Spleen (tissue), 11 donors: ENCODE measurements at regions not wholly inside any gene's neighbourhood (a gene's known extent, or its start where the extent isn't known, plus 50 kb on each side); places are given as distances from the start of the nearest gene placed in this dataset.

Experiments
- DNase-seq: peaks from one replicate; pipeline ENCODE4 v3.0.0-alpha.2; 2020
- H3K27ac ChIP-seq, 8 donors: fragments of 200-600 bp; sonication (generic) in 7 of 8; 1 replicate in 4 of 8; 2 replicates in 4 of 8; pipeline versions ENCODE4 v1.5.0 to v1.8.0; 2016 to 2021; ENCODE audit warnings: inconsistent platforms in 4 of 8, mild to moderate bottlenecking in 4 of 8, moderate library complexity in 1 of 8
- H3K27me3 ChIP-seq, 7 donors: fragments of 200-600 bp; sonication (generic) in 6 of 7; replicated peaks in 1 of 7; 1 replicate in 4 of 7; 2 replicates in 3 of 7; pipeline versions ENCODE4 v1.5.0 to v1.8.0; 2016 to 2021; ENCODE audit warnings: inconsistent platforms in 3 of 7, mild to moderate bottlenecking in 1 of 7
- H3K36me3 ChIP-seq, 6 donors: fragments of 200-600 bp; sonication (generic) in 5 of 6; 1 replicate in 4 of 6; 2 replicates in 2 of 6; pipeline versions ENCODE4 v1.5.0 to v1.8.0; 2016 to 2021; ENCODE audit warnings: inconsistent platforms in 2 of 6
- H3K4me1 ChIP-seq, 6 donors: fragments of 200-600 bp; sonication (generic) in 5 of 6; 1 replicate in 3 of 6; 2 replicates in 3 of 6; pipeline versions ENCODE4 v1.5.0 to v1.8.0; 2016 to 2021; ENCODE audit warnings: inconsistent platforms in 3 of 6
- H3K4me3 ChIP-seq, 8 donors: fragments of 200-600 bp; sonication (generic) in 7 of 8; 1 replicate in 4 of 8; 2 replicates in 4 of 8; pipeline versions ENCODE4 v1.5.0 to v1.8.0; 2016 to 2021; ENCODE audit warnings: inconsistent platforms in 4 of 8, mild to moderate bottlenecking in 4 of 8, moderate library complexity in 2 of 8
- H3K9me3 ChIP-seq, 8 donors: fragments of 200-600 bp; sonication (generic) in 7 of 8; 1 replicate in 4 of 8; 2 replicates in 4 of 8; pipeline versions ENCODE4 v1.5.0 to v1.8.0; 2016 to 2021; ENCODE audit warnings: inconsistent platforms in 4 of 8
- POLR2A ChIP-seq, 3 donors: fragments of 450-650 bp; IDR thresholded peaks; one replicate each; pipeline ENCODE4 v1.5.1; 2017; ENCODE audit warnings: antibody characterized with exemption in 3 of 3, mild to moderate bottlenecking in 1 of 3
- POLR2AphosphoS5 ChIP-seq, 3 donors: sonication (generic); formaldehyde crosslinking; IDR thresholded peaks; one replicate each; pipeline ENCODE4 v1.5.1; 2017; ENCODE audit warnings: antibody characterized with exemption in 3 of 3
- WGBS, 5 donors: extraction: QIAGEN DNeasy Blood & Tissue Kit in 3 of 5; methylation state at CpG; one replicate each; pipeline versions ENCODE4 v1.1.5 to v1.1.7; 2013 to 2018; 5-methylcytosine and 5-hydroxymethylcytosine counted together
- intact Hi-C: fragments of 100-400 bp; cut with DNase I; formaldehyde crosslinking; loops from one replicate; pipeline ENCODE4 v1.15.0; 2023; ENCODE audit warnings: low total_unique reads
- TF ChIP-seq, protein P1 (sequence below), 11 experiments: fragments of 200-600 bp in 7 of 11; fragments of 450-650 bp in 4 of 11; sonication (generic) in 4 of 11; IDR thresholded peaks in 8 of 11; conservative IDR thresholded peaks in 3 of 11; 1 replicate in 7 of 11; 2 replicates in 4 of 11; pipeline versions ENCODE4 v1.4.0 to v1.8.0; 2016 to 2021; ENCODE audit warnings: antibody characterized with exemption in 11 of 11, inconsistent platforms in 4 of 11, mild to moderate bottlenecking in 1 of 11
- donor health status: healthy with polysubstance abuse.
- donor health status: DM: no; HTN: no; CAD: no; lungs with moderate emphysema.
- donor health status: DM: no; HTN: no; CAD: no.
- donor health status: Bipolar disorder and iron deficiency.
- donor health status: healthy.
- donor health status: DM: no; HTN: no; CAD: no.
- donor health status: DM: yes; HTN: yes; CAD: no.

DNA sequence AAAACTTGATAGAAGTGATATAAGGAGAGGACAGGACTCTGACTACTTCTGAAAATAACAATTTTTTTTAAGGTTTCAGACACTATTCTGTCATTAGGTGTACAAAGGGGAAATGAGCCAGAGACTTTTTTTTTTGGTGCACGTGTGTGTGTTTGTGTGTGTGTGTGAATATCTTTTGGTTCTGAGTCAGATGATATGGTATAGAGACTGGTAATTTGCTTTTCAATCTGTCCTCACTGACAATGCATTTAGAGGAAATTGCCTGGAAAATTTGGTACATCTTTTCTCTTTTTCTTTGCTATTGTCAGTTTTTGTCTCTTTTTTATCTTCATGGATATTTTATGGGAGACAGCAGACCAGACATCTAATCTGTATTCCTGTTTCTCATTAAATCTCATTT, 59.3 kb downstream of the DDIT4L start:
- Histone ChIP-seq H3K4me3 (no peak overlapping the region), H3K9me3 (peaks cover 0 to 12% (median under 1%) of the 10 kb centered on the region in 8 donors), H3K27me3 (no peaks in the 10 kb centered on the region), H3K4me1 (no peaks in the 10 kb centered on the region), H3K36me3 (no peaks in the 10 kb centered on the region), H3K27ac (no peak overlapping the region)
- no peak for DNase-seq
- 61 to 72% (median 65%) methylated on average over 1 of the region's 1 CpG for WGBS, 5 donors
- intact Hi-C loops: no loop called here
- TF ChIP-seq POLR2AphosphoS5 (IDR thresholded peaks at IDR 0.05): no peak
- TF ChIP-seq, protein P1, sequence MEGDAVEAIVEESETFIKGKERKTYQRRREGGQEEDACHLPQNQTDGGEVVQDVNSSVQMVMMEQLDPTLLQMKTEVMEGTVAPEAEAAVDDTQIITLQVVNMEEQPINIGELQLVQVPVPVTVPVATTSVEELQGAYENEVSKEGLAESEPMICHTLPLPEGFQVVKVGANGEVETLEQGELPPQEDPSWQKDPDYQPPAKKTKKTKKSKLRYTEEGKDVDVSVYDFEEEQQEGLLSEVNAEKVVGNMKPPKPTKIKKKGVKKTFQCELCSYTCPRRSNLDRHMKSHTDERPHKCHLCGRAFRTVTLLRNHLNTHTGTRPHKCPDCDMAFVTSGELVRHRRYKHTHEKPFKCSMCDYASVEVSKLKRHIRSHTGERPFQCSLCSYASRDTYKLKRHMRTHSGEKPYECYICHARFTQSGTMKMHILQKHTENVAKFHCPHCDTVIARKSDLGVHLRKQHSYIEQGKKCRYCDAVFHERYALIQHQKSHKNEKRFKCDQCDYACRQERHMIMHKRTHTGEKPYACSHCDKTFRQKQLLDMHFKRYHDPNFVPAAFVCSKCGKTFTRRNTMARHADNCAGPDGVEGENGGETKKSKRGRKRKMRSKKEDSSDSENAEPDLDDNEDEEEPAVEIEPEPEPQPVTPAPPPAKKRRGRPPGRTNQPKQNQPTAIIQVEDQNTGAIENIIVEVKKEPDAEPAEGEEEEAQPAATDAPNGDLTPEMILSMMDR (IDR thresholded peaks at IDR 0.05 in 8 of 11, conservative IDR thresholded peaks at IDR 0.05 in 3 of 11): no peak
- no peak for TF ChIP-seq POLR2A (IDR thresholded peaks at IDR 0.05)

DNA sequence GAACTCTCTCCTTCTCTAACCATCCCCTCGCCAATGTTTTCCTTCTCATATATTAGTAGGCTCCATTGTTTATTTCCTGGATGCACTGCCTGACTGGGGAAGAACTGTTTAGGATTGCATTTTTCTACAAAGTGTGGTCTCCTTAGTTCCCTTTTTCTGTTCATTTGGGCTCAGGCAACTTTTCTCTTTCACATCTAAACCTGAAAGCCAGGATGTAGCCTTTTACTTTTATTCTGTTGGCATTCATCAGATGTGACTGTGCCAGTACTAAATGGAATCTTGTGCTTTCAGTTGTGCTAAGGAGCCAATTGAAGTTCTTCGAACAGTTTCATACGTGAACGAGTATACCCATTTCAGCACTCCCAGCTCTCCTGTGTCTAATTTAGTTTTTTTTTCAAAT, 59.8 kb downstream of the DDIT4L start:
- Histone ChIP-seq H3K36me3 (no peaks in the 10 kb centered on the region), H3K4me1 (no peaks in the 10 kb centered on the region), H3K4me3 (no peak overlapping the region), H3K27me3 (no peaks in the 10 kb centered on the region), H3K27ac (no peak overlapping the region), H3K9me3 (peaks cover 0 to 17% (median 5%) of the 10 kb centered on the region in 8 donors)
- DNase-seq: no peak
- intact Hi-C loops: no loop called here
- WGBS, 5 donors: 76 to 85% (median 79%) methylated on average over 4 of the region's 4 CpGs
- TF ChIP-seq, protein P1 (IDR thresholded peaks at IDR 0.05 in 8 of 11, conservative IDR thresholded peaks at IDR 0.05 in 3 of 11): no peak
- TF ChIP-seq POLR2AphosphoS5 (IDR thresholded peaks at IDR 0.05): no peak
- TF ChIP-seq POLR2A (IDR thresholded peaks at IDR 0.05): no peak

DNA sequence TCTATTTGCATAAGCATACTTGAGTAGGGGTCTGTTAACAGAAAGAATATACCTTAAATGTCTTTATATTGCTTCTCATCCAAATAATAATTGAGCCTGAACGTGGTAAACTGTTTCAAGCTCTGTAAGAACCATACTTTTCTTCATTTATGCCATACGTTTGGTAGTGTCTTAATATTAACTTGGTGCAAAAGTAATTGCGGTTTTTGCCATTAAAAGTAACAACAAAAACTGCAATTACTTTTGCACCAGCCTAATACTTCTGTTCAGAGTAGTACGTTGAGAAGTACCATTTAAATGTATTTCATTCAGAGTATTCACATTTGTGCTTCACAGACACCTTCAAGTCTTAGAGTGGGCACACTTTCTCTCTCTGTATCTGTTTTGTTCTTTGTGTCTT, 60.5 kb downstream of the DDIT4L start:
- Histone ChIP-seq H3K27ac (no peak overlapping the region), H3K9me3 (peaks cover 0 to 24% (median 12%) of the 10 kb centered on the region in 8 donors), H3K4me1 (no peaks in the 10 kb centered on the region), H3K36me3 (no peaks in the 10 kb centered on the region), H3K4me3 (no peak overlapping the region), H3K27me3 (no peaks in the 10 kb centered on the region)
- 57 to 80% (median 72%) methylated on average over 4 of the region's 4 CpGs for WGBS, 5 donors
- DNase-seq: no peak
- TF ChIP-seq POLR2A (IDR thresholded peaks at IDR 0.05): no peak
- TF ChIP-seq, protein P1 (IDR thresholded peaks at IDR 0.05 in 8 of 11, conservative IDR thresholded peaks at IDR 0.05 in 3 of 11): no peak
- no peak for TF ChIP-seq POLR2AphosphoS5 (IDR thresholded peaks at IDR 0.05)
- intact Hi-C loops: no loop called here

DNA sequence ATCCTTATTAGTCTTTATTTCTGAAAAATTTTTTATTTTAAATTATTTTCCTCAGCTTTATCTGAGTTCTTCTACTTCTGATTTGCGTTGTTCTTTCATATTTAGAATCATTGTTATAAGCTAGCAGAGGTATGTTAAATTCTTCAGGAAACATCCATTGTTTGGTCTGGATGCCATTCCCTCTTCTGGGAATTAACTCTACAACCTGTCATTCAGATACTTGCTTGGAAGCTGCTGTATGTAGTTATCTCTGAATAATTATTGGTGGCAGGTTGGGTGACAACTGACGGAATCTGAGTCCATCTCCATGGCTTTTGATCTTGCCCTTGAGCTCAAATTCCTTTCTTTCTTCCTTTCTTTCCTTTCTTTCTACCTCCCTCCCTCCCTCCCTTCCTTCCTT, 61.9 kb downstream of the DDIT4L start:
- H3K27ac ChIP-seq: no peak overlapping the region
- no peaks in the 10 kb centered on the region for H3K4me1 ChIP-seq
- intact Hi-C loops: no loop called here
- H3K36me3 ChIP-seq: no peaks in the 10 kb centered on the region
- WGBS, 5 donors: 61 to 94% (median 79%) methylated on average over 2 of the region's 2 CpGs
- H3K27me3 ChIP-seq: no peaks in the 10 kb centered on the region
- no peak for DNase-seq
- TF ChIP-seq POLR2AphosphoS5 (IDR thresholded peaks at IDR 0.05) (no peak), POLR2A (IDR thresholded peaks at IDR 0.05) (no peak)
- TF ChIP-seq, protein P1 (IDR thresholded peaks at IDR 0.05 in 8 of 11, conservative IDR thresholded peaks at IDR 0.05 in 3 of 11): no peak
- peaks cover 0 to 37% (median 24%) of the 10 kb centered on the region in 8 donors for H3K9me3 ChIP-seq
- no peak overlapping the region for H3K4me3 ChIP-seq
